ENCODE measurements at regions not wholly inside any gene's neighbourhood (a gene's known extent, or its start where the extent isn't known, plus 50 kb on each side); places are given as distances from the start of the nearest gene placed in this dataset.

GRCh38 chr1:56265216-56265615 lies 314.1 kb downstream of the PLPP3 start:
- TF ChIP-seq EP300 (IDR thresholded peaks at IDR 0.05) (no peak), CTCF (IDR thresholded peaks at IDR 0.05) (no peak)

Data from ovary (tissue), 3 donors.